Activated naive CD8-positive, alpha-beta T cell treated with anti-CD3 and anti-CD28 coated beads for 36 hours (primary cell): ENCODE measurements at regions not wholly inside any gene's neighbourhood (a gene's known extent, or its start where the extent isn't known, plus 50 kb on each side); places are given as distances from the start of the nearest gene placed in this dataset.

Source experiments
- DNase-seq: peaks from one replicate; pipeline ENCODE4 v3.0.0; 2021
- H3K27ac Mint-ChIP-seq: one replicate; pipeline ENCODE4 v1.8.0; 2022; ENCODE audit warnings: mild to moderate bottlenecking, moderate library complexity, mixed read lengths
- H3K27me3 Mint-ChIP-seq: one replicate; pipeline ENCODE4 v1.8.0; 2022; ENCODE audit warnings: mild to moderate bottlenecking, mixed read lengths
- H3K36me3 Mint-ChIP-seq: one replicate; pipeline ENCODE4 v1.8.0; 2021; ENCODE audit warnings: mild to moderate bottlenecking, mixed read lengths
- H3K4me1 Mint-ChIP-seq: one replicate; pipeline ENCODE4 v1.8.0; 2021; ENCODE audit warnings: mixed read lengths
- H3K4me3 Mint-ChIP-seq: one replicate; pipeline ENCODE4 v1.8.0; 2022; ENCODE audit warnings: mild to moderate bottlenecking, moderate library complexity, mixed read lengths
- H3K9me3 Mint-ChIP-seq: one replicate; pipeline ENCODE4 v1.8.0; 2022; ENCODE audit warnings: mixed read lengths

DNA sequence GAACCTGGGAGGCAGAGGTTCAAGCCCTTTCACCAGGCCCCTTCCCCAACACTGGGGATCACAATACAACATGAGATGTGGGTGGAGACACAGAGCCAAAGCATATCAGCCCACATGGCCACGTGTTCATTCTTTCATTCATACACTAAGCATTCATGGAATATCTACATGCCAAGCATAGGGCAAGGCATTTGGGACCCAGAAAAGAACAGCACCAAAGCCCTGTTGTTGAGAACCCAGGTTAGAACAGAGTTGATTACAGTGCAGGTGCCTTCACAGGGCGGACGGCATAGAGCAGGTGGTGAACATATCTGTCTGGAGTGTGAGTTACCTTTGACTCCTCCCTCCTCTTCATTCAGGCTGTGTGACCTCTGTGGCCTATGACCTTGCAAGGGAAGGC is 159.4 kb upstream of the GSC start:
- Mint-ChIP-seq H3K4me1 (no peaks in the 10 kb centered on the region), H3K36me3 (peaks cover 2% of the 10 kb centered on the region), H3K9me3 (no peaks in the 10 kb centered on the region), H3K27ac (no peak overlapping the region), H3K4me3 (no peak overlapping the region), H3K27me3 (no peaks in the 10 kb centered on the region)
- DNase-seq: no peak

DNA sequence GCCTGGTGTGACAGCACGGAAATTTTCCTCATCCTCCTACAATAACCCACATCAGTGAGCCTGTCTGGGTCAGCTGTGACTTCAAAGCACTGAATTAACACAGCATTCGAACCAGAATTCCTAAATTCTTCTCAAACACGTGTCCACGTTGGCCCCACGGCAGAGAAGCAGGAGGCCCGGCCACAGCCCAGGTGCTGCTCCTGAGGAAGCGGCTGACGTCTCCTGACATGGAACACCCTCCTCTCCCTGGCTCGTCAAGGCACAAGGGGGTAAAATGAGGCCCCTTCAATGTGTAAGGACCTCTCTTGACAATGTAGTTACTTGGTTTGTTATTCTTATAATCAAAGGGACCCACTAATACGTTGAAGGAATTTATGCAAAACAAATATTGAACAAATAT is 156.3 kb upstream of the GSC start:
- Mint-ChIP-seq H3K9me3 (no peaks in the 10 kb centered on the region), H3K36me3 (peaks cover 2% of the 10 kb centered on the region), H3K27ac (no peak overlapping the region), H3K27me3 (no peaks in the 10 kb centered on the region), H3K4me3 (no peak overlapping the region), H3K4me1 (no peaks in the 10 kb centered on the region)
- DNase-seq: no peak

DNA sequence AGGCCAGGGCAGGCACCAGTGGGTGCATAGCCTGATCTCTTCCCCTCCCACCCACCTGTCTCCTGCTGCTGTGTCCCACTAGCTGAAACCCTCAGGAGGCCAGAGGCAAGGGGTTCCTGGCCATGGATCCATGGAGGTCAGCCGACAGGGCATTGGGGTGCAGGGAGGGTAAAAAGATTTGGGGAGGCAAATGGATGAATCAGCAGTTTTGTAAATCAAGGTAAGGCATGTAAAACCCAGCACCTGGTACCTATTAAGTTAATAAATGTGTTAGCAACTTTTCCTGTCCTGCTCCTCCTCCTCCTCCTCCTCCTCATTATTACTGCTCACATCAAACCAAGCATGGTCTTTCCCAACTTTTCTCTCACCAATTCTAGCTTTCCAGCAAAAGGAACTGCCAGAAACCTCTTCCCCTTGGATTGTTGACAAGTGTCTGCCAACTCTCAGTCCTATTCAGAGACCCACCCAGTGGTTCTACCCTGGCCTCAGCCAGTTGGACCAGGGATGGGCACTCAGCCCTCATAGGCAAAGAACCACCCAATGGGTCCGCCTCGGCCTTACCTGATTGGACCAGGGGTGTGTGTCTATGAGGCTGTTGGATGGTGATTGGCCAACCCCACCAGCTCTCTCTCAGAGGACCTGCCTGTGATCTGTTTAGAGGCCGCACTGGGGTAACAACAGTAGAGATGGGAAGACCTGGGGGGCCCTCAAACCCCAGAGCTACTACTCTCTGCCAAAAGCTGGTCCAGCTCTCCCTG is 155.7 kb upstream of the GSC start:
- no peak overlapping the region for H3K27ac Mint-ChIP-seq
- peaks cover 2% of the 10 kb centered on the region for H3K36me3 Mint-ChIP-seq
- H3K9me3 Mint-ChIP-seq: no peaks in the 10 kb centered on the region
- no peaks in the 10 kb centered on the region for H3K4me1 Mint-ChIP-seq
- H3K27me3 Mint-ChIP-seq: no peaks in the 10 kb centered on the region
- no peak for DNase-seq
- H3K4me3 Mint-ChIP-seq: no peak overlapping the region

DNA sequence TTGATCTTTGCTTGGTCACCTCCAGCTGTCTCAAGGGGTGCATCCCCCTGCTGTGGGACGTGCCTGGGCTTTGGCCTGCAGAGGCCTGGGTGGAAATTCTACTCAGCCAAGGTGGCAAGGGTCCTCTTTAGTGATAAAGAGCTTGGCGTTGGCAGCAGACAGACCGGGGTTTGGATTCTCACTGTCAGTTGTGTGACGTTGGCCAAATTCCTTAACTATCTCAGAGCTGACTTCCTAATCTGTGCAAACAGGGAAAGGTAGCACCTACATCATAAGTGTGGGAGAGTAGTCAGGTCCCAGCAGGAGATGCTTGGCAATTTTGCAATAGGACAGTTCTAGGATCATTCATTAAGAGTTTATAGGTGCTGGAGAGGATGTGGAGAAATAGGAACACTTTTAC is 154.3 kb upstream of the GSC start:
- H3K27me3 Mint-ChIP-seq: peaks cover 3% of the 10 kb centered on the region

DNA sequence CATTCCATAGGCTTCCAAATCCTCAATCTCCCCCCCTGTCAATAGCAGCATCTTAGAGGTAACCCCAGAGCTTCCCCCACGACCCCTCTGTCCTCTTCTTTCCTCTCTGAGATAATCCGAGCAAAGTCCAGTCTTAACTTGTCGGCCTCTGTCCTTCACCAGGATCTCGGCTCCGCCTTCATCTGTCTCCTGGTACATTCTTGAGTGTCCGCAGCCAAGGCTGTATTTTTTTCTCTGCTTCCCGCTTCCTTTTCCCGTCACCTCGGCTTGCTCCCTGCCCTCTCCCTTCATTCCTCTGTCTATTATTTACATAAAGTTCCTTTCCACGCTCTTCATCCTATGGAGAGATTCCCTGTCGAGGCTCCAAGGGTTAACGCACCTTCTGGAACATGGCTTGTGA is 153.9 kb upstream of the GSC start:
- no peaks in the 10 kb centered on the region for H3K9me3 Mint-ChIP-seq
- no peak for DNase-seq
- no peak overlapping the region for H3K27ac Mint-ChIP-seq
- H3K4me3 Mint-ChIP-seq: no peak overlapping the region
- no peaks in the 10 kb centered on the region for H3K4me1 Mint-ChIP-seq
- H3K27me3 Mint-ChIP-seq: peaks cover 5% of the 10 kb centered on the region
- H3K36me3 Mint-ChIP-seq: peaks cover 2% of the 10 kb centered on the region

More for the DNA sequence above, 154.3 kb upstream of the GSC start:
- DNase-seq: no peak
- H3K36me3 Mint-ChIP-seq: peaks cover 2% of the 10 kb centered on the region
- H3K4me3 Mint-ChIP-seq: no peak overlapping the region
- no peak overlapping the region for H3K27ac Mint-ChIP-seq
- H3K9me3 Mint-ChIP-seq: no peaks in the 10 kb centered on the region
- H3K4me1 Mint-ChIP-seq: no peaks in the 10 kb centered on the region

DNA sequence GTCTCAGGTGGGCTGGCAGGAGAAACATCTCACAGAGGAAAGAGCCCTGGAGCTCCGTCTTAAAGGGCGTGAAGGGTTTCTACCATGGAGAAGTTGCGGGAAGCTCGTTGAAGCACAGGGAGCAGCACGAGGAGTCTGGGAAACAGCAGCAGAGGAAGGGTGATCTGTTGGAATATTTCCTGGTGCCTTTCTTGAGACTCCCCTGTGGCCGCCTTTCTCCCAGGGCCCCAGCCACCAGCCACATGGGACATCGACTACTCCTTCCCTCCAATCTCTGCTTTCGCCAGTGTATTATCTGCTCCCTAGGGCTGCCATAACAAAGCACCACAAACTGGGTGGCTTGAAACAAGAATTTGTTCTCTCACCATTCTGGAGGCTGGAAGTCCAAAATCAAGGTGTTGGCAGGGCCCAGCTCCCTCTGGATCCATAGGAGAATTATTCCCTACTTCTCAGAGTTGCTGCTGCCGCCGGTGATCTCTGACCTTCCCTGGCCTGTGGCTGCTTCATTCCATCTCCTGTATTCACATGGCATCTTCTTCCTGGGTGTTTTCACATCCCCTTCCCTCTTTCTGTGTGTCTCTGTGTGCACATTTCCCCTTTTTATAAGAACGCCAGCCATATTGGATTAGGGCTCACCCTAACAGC is 152.8 kb upstream of the GSC start:
- H3K27ac Mint-ChIP-seq: no peak overlapping the region
- H3K4me1 Mint-ChIP-seq: no peaks in the 10 kb centered on the region
- H3K4me3 Mint-ChIP-seq: no peak overlapping the region
- H3K36me3 Mint-ChIP-seq: peaks cover 2% of the 10 kb centered on the region
- DNase-seq: no peak
- no peaks in the 10 kb centered on the region for H3K9me3 Mint-ChIP-seq
- H3K27me3 Mint-ChIP-seq: peaks cover 5% of the 10 kb centered on the region

DNA sequence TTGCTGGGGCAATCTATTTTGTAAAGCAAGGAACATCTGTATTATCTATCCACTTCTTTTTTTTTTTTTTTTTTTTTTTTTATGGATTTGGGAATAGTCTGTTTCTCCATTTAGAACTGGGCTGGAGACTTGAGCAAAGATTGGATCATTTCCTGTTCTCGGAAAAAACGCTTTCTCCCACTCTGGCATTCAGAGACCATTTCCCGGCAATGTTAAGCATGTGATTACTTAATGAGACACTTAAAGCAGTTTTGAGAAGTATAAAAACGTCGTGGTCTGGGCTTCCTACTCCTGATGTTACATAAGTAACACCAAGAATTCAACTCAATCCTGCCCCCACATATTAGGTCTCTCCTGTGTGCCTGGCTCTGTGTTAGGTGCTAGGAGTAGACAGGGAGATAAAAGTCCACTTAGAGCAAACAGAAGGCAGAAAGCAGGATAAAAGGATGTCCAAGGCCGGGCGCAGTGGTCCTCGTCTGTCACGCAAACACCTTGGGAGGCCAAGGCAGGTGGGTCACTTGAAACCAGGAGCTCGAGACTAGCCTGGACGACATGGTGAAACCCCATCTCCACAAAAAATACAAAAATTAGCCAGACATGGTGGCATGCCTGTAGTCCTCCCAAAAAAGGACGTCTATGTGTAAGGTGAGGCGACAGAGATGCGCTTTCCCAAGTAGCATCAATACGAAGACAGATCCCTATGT is 152.1 kb upstream of the GSC start:
- Mint-ChIP-seq H3K27me3 (peaks cover 5% of the 10 kb centered on the region), H3K27ac (no peak overlapping the region), H3K36me3 (peaks cover 2% of the 10 kb centered on the region), H3K4me3 (no peak overlapping the region), H3K9me3 (no peaks in the 10 kb centered on the region), H3K4me1 (no peaks in the 10 kb centered on the region)
- DNase-seq: no peak

DNA sequence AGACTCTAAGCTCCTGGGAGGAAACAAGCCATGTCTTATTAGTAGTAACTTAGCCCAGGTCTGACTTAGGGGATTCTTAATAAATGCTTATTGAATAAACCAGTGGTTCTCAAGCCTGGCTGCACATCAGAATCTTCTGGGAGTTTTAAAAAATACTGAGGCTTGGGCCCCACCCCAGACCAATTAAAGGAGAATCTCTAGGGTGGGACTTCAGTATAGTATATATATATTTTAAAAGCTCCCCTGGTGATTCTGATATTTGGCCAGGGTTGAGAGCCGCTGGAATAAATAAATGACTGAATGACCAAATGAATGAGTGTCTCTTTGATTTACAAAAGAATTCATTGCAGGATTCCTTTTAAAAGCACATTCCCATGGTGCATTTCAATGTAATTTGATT is 151.5 kb upstream of the GSC start:
- Mint-ChIP-seq H3K36me3 (peaks cover 2% of the 10 kb centered on the region), H3K4me3 (no peak overlapping the region), H3K4me1 (no peaks in the 10 kb centered on the region), H3K27me3 (peaks cover 5% of the 10 kb centered on the region), H3K9me3 (no peaks in the 10 kb centered on the region), H3K27ac (no peak overlapping the region)
- DNase-seq: no peak

DNA sequence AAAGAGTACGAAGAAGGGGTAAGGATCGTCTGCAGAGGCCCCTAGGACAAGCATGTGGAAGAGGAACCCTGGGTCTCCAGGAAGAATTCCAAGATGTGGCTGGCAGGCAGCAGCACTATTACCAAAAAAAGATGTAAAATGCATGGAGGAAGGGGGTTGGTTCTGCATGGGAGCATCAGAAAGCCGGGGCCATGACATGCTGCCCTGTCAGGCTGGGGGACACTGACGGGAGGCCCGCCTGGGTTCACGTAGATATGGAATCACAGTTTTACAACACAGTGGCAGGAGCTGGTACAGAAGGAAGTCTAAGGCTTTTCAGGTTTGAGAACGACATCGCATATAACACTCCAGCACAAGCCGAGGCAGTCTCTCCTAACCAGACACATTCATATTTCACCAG is 150.0 kb upstream of the GSC start:
- Mint-ChIP-seq H3K4me1 (no peaks in the 10 kb centered on the region), H3K9me3 (no peaks in the 10 kb centered on the region), H3K27me3 (peaks cover 5% of the 10 kb centered on the region), H3K4me3 (no peak overlapping the region), H3K36me3 (no peaks in the 10 kb centered on the region), H3K27ac (no peak overlapping the region)
- no peak for DNase-seq

DNA sequence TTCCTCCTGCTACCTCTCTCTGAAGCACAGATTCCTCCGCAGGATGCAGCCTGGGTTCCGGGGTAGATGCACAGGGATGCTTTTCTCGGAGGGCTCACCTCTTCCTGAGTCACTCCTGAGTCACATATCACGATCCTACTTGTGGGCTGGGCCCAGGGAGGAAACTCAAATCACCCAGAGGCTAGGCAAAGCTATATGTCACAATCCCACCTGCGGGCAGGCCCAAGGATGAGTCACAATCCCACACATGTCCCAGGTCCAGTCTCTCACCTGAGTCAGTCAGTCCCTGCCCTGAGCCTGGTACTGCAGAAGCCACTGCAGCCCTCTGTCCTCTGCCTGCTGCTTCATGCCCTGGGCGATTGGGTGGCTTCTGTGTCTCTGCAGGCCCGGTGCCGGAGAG is 149.0 kb upstream of the GSC start:
- Mint-ChIP-seq H3K36me3 (no peaks in the 10 kb centered on the region), H3K9me3 (no peaks in the 10 kb centered on the region), H3K4me1 (no peaks in the 10 kb centered on the region), H3K27me3 (peaks cover 5% of the 10 kb centered on the region), H3K27ac (no peak overlapping the region), H3K4me3 (no peak overlapping the region)
- DNase-seq: no peak

DNA sequence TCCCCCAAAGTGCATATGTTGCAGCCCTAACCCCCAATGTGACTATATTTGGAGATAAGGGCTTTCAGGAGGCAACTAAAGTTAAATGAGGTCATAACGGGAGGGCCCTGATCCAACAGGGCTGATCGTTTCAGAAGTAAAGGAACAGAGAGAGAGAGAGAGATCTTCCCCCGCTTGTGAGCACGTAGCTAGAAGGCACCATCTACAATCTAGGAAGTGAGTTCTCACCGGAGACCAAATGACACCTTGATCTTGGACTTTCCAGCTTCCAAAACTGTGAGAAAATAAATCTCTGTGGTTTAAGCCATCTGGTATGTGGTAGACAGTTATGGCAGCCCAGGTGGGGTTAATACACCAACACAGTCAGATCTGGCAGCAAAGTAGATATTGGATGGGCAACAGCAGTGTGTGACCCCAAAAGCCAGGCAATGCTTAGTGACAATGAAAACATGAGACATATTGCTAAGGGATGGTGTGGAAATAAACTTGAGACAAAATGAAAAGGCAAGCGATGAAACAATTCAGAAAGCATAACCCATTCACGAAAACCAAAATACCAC is 147.2 kb upstream of the GSC start:
- Mint-ChIP-seq H3K4me3 (no peak overlapping the region), H3K9me3 (no peaks in the 10 kb centered on the region), H3K36me3 (no peaks in the 10 kb centered on the region), H3K4me1 (no peaks in the 10 kb centered on the region), H3K27me3 (peaks cover 5% of the 10 kb centered on the region), H3K27ac (no peak overlapping the region)
- DNase-seq: no peak

DNA sequence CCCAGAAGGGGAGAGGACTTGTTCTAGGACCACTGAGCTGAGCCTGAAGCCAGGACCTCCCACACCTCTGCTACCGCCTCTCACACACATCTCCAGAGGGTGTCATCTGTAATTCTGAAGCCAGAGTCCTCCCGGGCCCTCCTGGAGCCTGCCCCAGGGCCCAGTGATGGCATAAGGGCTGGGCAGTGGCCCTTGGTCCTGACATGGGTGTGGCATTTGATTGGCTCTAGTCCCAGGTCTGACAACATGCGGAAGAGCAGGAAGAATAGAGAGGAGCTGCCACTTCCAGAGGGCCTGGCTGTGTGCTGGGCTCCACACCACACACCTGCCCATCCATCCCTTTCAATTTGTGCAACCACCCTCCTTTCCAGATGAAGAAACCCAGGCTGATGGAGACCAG is 144.3 kb upstream of the GSC start:
- H3K27me3 Mint-ChIP-seq: peaks cover 2% of the 10 kb centered on the region
- H3K27ac Mint-ChIP-seq: no peak overlapping the region
- no peak overlapping the region for H3K4me3 Mint-ChIP-seq
- no peaks in the 10 kb centered on the region for H3K36me3 Mint-ChIP-seq
- no peaks in the 10 kb centered on the region for H3K4me1 Mint-ChIP-seq
- H3K9me3 Mint-ChIP-seq: peaks cover 4% of the 10 kb centered on the region
- DNase-seq: no peak

DNA sequence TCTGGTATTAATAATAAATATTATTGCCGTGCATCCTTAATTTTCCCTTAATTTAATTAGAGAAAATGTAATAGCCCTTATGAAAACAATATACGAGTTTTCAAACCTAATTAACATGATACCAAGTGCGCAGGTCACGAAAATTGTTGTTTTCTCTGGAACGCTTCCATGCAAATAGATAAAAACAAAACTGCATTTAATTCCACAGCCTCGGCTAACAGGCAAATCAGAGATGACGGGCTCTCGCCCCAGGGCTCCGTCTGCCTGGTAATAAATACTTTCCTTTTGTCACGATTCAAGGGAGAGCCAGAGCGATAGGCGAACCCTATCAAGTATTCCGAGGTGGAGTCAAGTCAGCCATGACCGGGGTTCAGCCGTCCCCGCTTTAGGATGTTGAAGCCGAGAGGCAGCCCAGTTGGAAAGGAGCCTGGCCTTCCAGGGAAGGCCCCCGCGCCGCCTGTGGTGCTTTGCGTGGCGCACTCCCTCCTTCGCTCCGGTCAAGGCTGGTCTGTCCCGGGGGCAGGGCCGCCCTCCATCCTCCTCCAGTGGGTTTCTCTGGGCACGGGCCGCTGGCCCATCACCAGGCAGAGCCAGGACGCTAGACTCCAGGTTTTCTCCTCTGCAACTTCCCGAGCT is 137.8 kb upstream of the GSC start:
- Mint-ChIP-seq H3K27me3 (no peaks in the 10 kb centered on the region), H3K9me3 (peaks cover 4% of the 10 kb centered on the region), H3K36me3 (no peaks in the 10 kb centered on the region), H3K4me3 (no peak overlapping the region), H3K4me1 (no peaks in the 10 kb centered on the region), H3K27ac (no peak overlapping the region)
- DNase-seq: no peak

DNA sequence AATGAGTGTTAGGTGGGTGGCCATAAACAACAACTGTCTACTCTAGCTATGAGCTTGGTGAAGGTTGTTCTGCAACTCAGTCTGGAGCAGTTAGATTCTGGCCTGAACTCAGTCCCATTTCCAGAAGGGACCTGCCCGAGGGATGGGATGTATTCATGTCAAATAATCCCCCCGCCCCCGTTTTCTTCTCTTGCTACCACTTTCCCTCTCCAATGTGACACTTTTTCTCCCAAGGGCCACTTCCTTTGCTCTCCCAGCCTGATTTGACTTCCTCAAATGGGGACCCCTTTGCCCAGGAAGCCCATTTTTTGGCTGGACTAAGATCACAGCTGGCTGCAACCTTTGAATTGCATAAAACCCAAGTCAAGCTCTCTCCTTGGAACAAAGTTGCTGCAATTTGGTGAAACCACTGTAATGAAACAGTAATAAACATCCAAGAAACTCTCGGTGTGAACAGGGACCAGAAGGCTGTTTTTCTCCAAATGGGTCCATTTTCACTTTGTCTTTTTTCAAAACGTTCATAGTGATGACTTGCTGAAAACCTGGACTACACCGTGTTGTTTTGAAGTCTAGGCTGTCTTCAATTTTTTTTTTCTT is 137.2 kb upstream of the GSC start:
- Mint-ChIP-seq H3K27me3 (no peaks in the 10 kb centered on the region), H3K4me1 (no peaks in the 10 kb centered on the region), H3K27ac (no peak overlapping the region), H3K9me3 (peaks cover 4% of the 10 kb centered on the region), H3K36me3 (no peaks in the 10 kb centered on the region), H3K4me3 (no peak overlapping the region)
- DNase-seq: no peak

DNA sequence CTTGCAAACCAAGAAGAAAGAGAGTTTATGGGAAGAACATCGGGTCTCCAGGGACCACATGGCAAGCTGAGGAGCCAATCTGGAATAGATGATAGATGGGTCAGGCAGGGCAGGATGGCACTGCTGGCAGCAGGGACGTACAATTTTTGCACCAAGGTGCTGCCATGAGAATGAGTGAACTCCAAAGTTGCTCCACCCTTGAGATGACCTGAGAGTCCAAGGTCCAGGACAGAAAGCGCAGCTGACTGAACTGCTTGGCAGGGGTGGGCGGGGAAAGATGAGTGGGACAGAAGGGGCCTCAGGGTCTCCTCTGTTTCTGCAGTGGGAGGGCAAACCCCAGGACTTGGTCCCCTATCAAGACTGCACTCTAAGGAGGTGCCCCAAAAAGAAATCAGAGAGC is 136.7 kb upstream of the GSC start:
- no peak for DNase-seq
- no peaks in the 10 kb centered on the region for H3K36me3 Mint-ChIP-seq
- peaks cover 4% of the 10 kb centered on the region for H3K9me3 Mint-ChIP-seq
- H3K4me3 Mint-ChIP-seq: no peak overlapping the region
- no peaks in the 10 kb centered on the region for H3K4me1 Mint-ChIP-seq
- H3K27me3 Mint-ChIP-seq: no peaks in the 10 kb centered on the region
- no peak overlapping the region for H3K27ac Mint-ChIP-seq
